Fibroblast of pulmonary artery (primary cell): ENCODE measurements at regions not wholly inside any gene's neighbourhood (a gene's known extent, or its start where the extent isn't known, plus 50 kb on each side); places are given as distances from the start of the nearest gene placed in this dataset.
A peak's percentile ranks its signal among the peaks of the same experiment; 100 is the strongest.

Source experiments
- DNase-seq: peaks from one replicate; pipeline ENCODE4 v3.0.0-alpha.2; 2010; ENCODE audit warnings: low read depth
- H3K4me3 ChIP-seq: replicated peaks from 2 replicates; pipeline ENCODE4 v1.5.1; 2011; ENCODE audit warnings: low read depth, mild to moderate bottlenecking, control low read depth, low read length, moderate library complexity
- TF ChIP-seq, protein P1 (sequence below): IDR thresholded peaks from 2 replicates; pipeline ENCODE4 v1.5.1; 2011; ENCODE audit warnings: mild to moderate bottlenecking, control low read depth, low read length, inconsistent platforms; ENCODE audit errors: missing control alignments

- H3K4me3 ChIP-seq: no peak overlapping the region
- DNase-seq: no peak
- TF ChIP-seq, protein P1, sequence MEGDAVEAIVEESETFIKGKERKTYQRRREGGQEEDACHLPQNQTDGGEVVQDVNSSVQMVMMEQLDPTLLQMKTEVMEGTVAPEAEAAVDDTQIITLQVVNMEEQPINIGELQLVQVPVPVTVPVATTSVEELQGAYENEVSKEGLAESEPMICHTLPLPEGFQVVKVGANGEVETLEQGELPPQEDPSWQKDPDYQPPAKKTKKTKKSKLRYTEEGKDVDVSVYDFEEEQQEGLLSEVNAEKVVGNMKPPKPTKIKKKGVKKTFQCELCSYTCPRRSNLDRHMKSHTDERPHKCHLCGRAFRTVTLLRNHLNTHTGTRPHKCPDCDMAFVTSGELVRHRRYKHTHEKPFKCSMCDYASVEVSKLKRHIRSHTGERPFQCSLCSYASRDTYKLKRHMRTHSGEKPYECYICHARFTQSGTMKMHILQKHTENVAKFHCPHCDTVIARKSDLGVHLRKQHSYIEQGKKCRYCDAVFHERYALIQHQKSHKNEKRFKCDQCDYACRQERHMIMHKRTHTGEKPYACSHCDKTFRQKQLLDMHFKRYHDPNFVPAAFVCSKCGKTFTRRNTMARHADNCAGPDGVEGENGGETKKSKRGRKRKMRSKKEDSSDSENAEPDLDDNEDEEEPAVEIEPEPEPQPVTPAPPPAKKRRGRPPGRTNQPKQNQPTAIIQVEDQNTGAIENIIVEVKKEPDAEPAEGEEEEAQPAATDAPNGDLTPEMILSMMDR: no peak
Observed at GRCh38 chr13:66111628-66112027, 1118.5 kb downstream of the PCDH9 start.

- TF ChIP-seq, protein P1: no peak
- DNase-seq: no peak
Observed at GRCh38 chr13:66106246-66106645, 1123.9 kb downstream of the PCDH9 start.

GRCh38 chr13:66102864-66103263 lies 1127.3 kb downstream of the PCDH9 start:
- TF ChIP-seq, protein P1: no peak
- peak; percentile 43 for DNase-seq
- no peak overlapping the region for H3K4me3 ChIP-seq

More at GRCh38 chr13:66106246-66106645, 1123.9 kb downstream of the PCDH9 start:
- no peak overlapping the region for H3K4me3 ChIP-seq

GRCh38 chr13:66099825-66100224 lies 1130.3 kb downstream of the PCDH9 start:
- H3K4me3 ChIP-seq: no peak overlapping the region
- no peak for DNase-seq
- TF ChIP-seq, protein P1: no peak

- DNase-seq: peak; percentile 40
- no peak overlapping the region for H3K4me3 ChIP-seq
- TF ChIP-seq, protein P1: no peak
Observed at GRCh38 chr13:66098931-66099628, 1131.1 kb downstream of the PCDH9 start.

DNA sequence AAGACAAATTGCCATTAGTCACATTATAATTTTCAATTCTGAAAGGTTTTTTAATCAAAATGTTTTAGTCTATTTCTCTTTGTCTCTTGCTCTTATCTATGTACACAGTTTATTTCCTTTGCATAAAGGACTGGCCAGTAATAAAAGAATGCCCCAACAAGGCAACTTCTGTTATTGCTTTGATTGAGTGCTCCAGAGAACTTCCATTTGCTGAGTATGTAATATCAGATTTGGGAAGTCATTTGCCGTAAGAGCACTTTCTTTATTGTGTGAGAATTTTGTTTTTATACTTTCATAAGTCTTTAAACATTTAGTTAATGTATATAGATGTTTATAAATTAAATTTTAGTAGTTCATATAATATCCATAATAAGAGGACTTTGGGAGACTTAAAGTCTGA lies 1140.4 kb downstream of the PCDH9 start:
- TF ChIP-seq, protein P1: no peak
- no peak overlapping the region for H3K4me3 ChIP-seq
- no peak for DNase-seq

DNA sequence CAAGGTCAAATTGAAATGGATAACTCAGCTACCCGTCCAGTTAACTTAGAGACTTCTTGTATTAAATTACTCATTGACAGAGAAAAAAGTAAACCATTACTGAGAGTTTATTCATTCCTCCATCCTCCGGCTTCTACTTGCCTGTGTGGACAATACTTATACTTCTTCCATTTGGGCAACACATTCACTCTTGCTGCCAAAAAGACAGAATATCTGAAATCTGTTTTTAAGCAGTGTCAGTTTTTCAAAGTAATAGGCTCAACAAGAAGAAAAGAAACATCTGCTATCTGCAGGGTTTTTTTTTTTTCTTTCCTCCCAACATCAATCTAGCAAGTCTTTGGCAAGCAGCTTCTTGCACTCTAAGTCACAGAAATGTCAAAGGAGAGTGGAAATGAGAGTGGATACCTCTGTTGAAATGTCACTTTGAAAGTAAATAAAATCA lies 1142.8 kb downstream of the PCDH9 start:
- TF ChIP-seq, protein P1: no peak
- peak; percentile 63 for DNase-seq

More for the DNA sequence above, 1142.8 kb downstream of the PCDH9 start:
- no peak overlapping the region for H3K4me3 ChIP-seq
